ENCODE measurements at regions not wholly inside any gene's neighbourhood (a gene's known extent, or its start where the extent isn't known, plus 50 kb on each side); places are given as distances from the start of the nearest gene placed in this dataset.

DNA sequence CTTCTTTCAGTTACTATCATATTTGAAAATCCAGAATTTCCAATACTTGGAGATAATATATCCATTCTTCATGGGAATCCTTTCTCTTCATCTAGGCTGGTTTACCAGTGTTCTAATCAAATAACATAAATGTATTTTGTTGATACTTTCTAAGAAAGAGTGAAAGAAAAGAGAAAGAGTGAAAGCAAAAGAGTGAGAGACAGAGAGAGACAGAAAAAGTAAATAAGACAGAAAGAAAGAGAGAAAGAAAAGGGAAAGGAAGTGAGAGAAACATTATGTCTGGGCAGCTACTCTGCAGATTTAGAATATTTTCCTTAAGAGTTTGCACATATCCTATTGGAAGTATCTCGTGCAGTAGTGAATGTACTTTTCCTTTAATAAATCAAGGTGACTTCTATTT is 781.0 kb upstream of the GJE1 start:
- peaks cover 9% of the 10 kb centered on the region for H3K4me1 Mint-ChIP-seq
- TF ChIP-seq EZH2 (IDR thresholded peaks at IDR 0.05) = no peak
- no peak for TF ChIP-seq EZH2phosphoT487 (IDR thresholded peaks at IDR 0.05)
- TF ChIP-seq, protein P1, sequence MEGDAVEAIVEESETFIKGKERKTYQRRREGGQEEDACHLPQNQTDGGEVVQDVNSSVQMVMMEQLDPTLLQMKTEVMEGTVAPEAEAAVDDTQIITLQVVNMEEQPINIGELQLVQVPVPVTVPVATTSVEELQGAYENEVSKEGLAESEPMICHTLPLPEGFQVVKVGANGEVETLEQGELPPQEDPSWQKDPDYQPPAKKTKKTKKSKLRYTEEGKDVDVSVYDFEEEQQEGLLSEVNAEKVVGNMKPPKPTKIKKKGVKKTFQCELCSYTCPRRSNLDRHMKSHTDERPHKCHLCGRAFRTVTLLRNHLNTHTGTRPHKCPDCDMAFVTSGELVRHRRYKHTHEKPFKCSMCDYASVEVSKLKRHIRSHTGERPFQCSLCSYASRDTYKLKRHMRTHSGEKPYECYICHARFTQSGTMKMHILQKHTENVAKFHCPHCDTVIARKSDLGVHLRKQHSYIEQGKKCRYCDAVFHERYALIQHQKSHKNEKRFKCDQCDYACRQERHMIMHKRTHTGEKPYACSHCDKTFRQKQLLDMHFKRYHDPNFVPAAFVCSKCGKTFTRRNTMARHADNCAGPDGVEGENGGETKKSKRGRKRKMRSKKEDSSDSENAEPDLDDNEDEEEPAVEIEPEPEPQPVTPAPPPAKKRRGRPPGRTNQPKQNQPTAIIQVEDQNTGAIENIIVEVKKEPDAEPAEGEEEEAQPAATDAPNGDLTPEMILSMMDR (IDR thresholded peaks at IDR 0.05) = no peak
- DNase-seq (ENCODE audit: low spot score) = no peak

DNA sequence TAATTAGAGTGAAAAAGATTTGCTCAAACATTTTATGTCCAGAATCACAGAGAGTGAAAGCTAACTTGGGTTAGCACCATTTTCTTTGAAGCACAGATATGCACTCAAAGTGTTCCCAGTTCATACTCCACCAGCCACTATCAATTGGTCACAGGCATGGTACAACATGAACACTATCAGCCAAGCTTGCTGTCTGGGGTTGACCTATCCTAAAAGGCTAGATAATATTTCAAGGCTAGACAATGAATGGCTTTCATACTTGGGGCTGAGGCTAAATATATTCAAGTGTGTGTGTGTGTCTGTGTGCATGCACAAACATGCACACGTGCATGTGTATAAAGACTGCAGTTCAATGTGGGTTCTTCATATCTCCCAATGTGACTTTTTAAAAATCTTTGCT is 783.0 kb upstream of the GJE1 start:
- Histone ChIP-seq H3K4me1 (no peaks in the 10 kb centered on the region), H3K36me3 (no peaks in the 10 kb centered on the region), H3K27me3 (no peaks in the 10 kb centered on the region), H3K27ac (no peak overlapping the region), H3F3A (ENCODE audit: low read depth) (no peaks in the 10 kb centered on the region), H3K9ac (no peak overlapping the region), H3K79me2 (ENCODE audit: low read depth) (no peaks in the 10 kb centered on the region), H3K4me3 (no peak overlapping the region), H4K20me1 (ENCODE audit: low read depth) (no peaks in the 10 kb centered on the region), H3K4me2 (no peak overlapping the region), H2AFZ (replicated peaks) (no peak overlapping the region), H3K9me3 (ENCODE audit: low read depth) (no peaks in the 10 kb centered on the region)
- H3K9me3 Mint-ChIP-seq = no peaks in the 10 kb centered on the region
- DNase-seq (ENCODE audit: low spot score) = no peak
- H3K4me1 Mint-ChIP-seq = peaks cover 5% of the 10 kb centered on the region
- no peaks in the 10 kb centered on the region for H3K36me3 Mint-ChIP-seq
- H3K27ac Mint-ChIP-seq = no peak overlapping the region
- no peaks in the 10 kb centered on the region for H3K27me3 Mint-ChIP-seq (ENCODE audit: insufficient read depth, low read depth)
- H3K4me3 Mint-ChIP-seq = no peak overlapping the region
- TF ChIP-seq EZH2 (IDR thresholded peaks at IDR 0.05) (no peak), EZH2phosphoT487 (IDR thresholded peaks at IDR 0.05) (no peak)
- TF ChIP-seq, protein P1 (IDR thresholded peaks at IDR 0.05) = no peak

More for the DNA sequence above, 781.0 kb upstream of the GJE1 start:
- Histone ChIP-seq H4K20me1 (ENCODE audit: low read depth) (no peaks in the 10 kb centered on the region), H3K9me3 (ENCODE audit: low read depth) (no peaks in the 10 kb centered on the region), H3K27ac (no peak overlapping the region), H3K27me3 (no peaks in the 10 kb centered on the region), H3K4me2 (no peak overlapping the region), H3K9ac (no peak overlapping the region), H3K4me1 (no peaks in the 10 kb centered on the region), H2AFZ (replicated peaks) (no peak overlapping the region), H3K36me3 (no peaks in the 10 kb centered on the region), H3K4me3 (no peak overlapping the region), H3K79me2 (ENCODE audit: low read depth) (no peaks in the 10 kb centered on the region), H3F3A (ENCODE audit: low read depth) (no peaks in the 10 kb centered on the region)
- Mint-ChIP-seq H3K27ac (no peak overlapping the region), H3K27me3 (ENCODE audit: insufficient read depth, low read depth) (no peaks in the 10 kb centered on the region), H3K4me3 (no peak overlapping the region), H3K36me3 (no peaks in the 10 kb centered on the region), H3K9me3 (no peaks in the 10 kb centered on the region)

DNA sequence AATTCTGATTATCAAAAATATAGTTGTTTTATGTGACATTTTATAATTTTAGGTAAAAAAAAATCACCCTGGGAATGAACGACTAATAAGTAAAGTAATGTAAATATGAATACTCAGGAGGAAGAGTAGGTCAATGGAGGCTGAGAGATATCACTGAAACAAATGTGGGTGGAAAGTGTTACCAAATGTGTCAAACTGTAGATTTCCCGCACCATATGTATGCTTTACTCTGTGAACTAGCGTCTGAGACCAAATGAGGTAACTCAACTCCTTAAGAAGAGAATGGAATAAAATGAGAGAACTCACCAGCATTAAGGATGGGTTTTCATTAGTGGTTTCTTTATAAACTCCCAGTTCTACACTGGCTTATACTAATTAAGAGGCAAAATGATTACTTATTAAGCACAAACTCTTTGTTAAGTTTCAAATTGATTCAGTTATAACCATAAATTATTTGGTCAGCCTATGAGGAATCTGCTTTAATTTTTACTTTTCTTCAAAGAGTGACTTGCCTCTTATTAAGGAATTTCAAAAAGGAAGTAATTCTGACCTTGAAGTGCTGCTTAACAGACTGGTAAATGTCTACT is 784.7 kb upstream of the GJE1 start:
- Histone ChIP-seq H2AFZ (replicated peaks) (no peak overlapping the region), H3K4me2 (no peak overlapping the region), H3F3A (ENCODE audit: low read depth) (no peaks in the 10 kb centered on the region), H3K9ac (no peak overlapping the region), H3K4me1 (no peaks in the 10 kb centered on the region), H3K9me3 (ENCODE audit: low read depth) (no peaks in the 10 kb centered on the region), H3K79me2 (ENCODE audit: low read depth) (no peaks in the 10 kb centered on the region), H4K20me1 (ENCODE audit: low read depth) (no peaks in the 10 kb centered on the region), H3K27me3 (no peaks in the 10 kb centered on the region), H3K36me3 (no peaks in the 10 kb centered on the region), H3K4me3 (no peak overlapping the region), H3K27ac (no peak overlapping the region)
- H3K27me3 Mint-ChIP-seq (ENCODE audit: insufficient read depth, low read depth) = no peaks in the 10 kb centered on the region
- no peaks in the 10 kb centered on the region for H3K4me1 Mint-ChIP-seq
- DNase-seq (ENCODE audit: low spot score) = no peak
- H3K27ac Mint-ChIP-seq = no peak overlapping the region
- no peak for TF ChIP-seq EZH2 (IDR thresholded peaks at IDR 0.05)
- no peak for TF ChIP-seq EZH2phosphoT487 (IDR thresholded peaks at IDR 0.05)
- TF ChIP-seq, protein P1 (IDR thresholded peaks at IDR 0.05) = no peak
- no peak overlapping the region for H3K4me3 Mint-ChIP-seq
- H3K9me3 Mint-ChIP-seq = no peaks in the 10 kb centered on the region
- no peaks in the 10 kb centered on the region for H3K36me3 Mint-ChIP-seq
